ENCODE measurements at regions not wholly inside any gene's neighbourhood (a gene's known extent, or its start where the extent isn't known, plus 50 kb on each side); places are given as distances from the start of the nearest gene placed in this dataset.

GRCh38 chr11:82267186-82267585 is 466.5 kb downstream of the FAM181B start:
- Histone ChIP-seq H3K4me3 (replicated peaks; ENCODE audit: insufficient read depth, low read length) (no peak overlapping the region), H3K27me3 (ENCODE audit: insufficient read depth, poor library complexity, severe bottlenecking) (no peaks in the 10 kb centered on the region), H3K27ac (replicated peaks) (no peak overlapping the region)
- no peak for DNase-seq (ENCODE audit: low read depth in 1 of 2, low spot score in 1 of 2)
- no peak for TF ChIP-seq CTCF (IDR thresholded peaks at IDR 0.05; ENCODE audit: insufficient read depth, low read length)
- TF ChIP-seq GABPA (IDR thresholded peaks at IDR 0.05; ENCODE audit: low read depth): no peak
- no peak for TF ChIP-seq SPI1 (IDR thresholded peaks at IDR 0.05; ENCODE audit: borderline replicate concordance, low read depth)
- TF ChIP-seq POLR2AphosphoS5 (IDR thresholded peaks at IDR 0.05; ENCODE audit: low read depth): no peak
- no peak for TF ChIP-seq REST (IDR thresholded peaks at IDR 0.05; ENCODE audit: insufficient replicate concordance, low read depth)

- DNase-seq (ENCODE audit: low read depth in 1 of 2, low spot score in 1 of 2): no peak
- H3K4me3 ChIP-seq (replicated peaks; ENCODE audit: insufficient read depth, low read length): no peak overlapping the region
- H3K27me3 ChIP-seq (ENCODE audit: insufficient read depth, poor library complexity, severe bottlenecking): no peaks in the 10 kb centered on the region
- no peak overlapping the region for H3K27ac ChIP-seq (replicated peaks)
- TF ChIP-seq SPI1 (IDR thresholded peaks at IDR 0.05; ENCODE audit: borderline replicate concordance, low read depth) (no peak), GABPA (IDR thresholded peaks at IDR 0.05; ENCODE audit: low read depth) (no peak), CTCF (IDR thresholded peaks at IDR 0.05; ENCODE audit: insufficient read depth, low read length) (no peak), REST (IDR thresholded peaks at IDR 0.05; ENCODE audit: insufficient replicate concordance, low read depth) (no peak), POLR2AphosphoS5 (IDR thresholded peaks at IDR 0.05; ENCODE audit: low read depth) (no peak)
Measured at GRCh38 chr11:82261367-82261766, 472.3 kb downstream of the FAM181B start.

- Histone ChIP-seq H3K27me3 (ENCODE audit: insufficient read depth, poor library complexity, severe bottlenecking) (no peaks in the 10 kb centered on the region), H3K4me3 (replicated peaks; ENCODE audit: insufficient read depth, low read length) (no peak overlapping the region), H3K27ac (replicated peaks) (no peak overlapping the region)
- DNase-seq (ENCODE audit: low read depth in 1 of 2, low spot score in 1 of 2): no peak
- TF ChIP-seq POLR2AphosphoS5 (IDR thresholded peaks at IDR 0.05; ENCODE audit: low read depth) (no peak), GABPA (IDR thresholded peaks at IDR 0.05; ENCODE audit: low read depth) (no peak), REST (IDR thresholded peaks at IDR 0.05; ENCODE audit: insufficient replicate concordance, low read depth) (no peak), CTCF (IDR thresholded peaks at IDR 0.05; ENCODE audit: insufficient read depth, low read length) (no peak), SPI1 (IDR thresholded peaks at IDR 0.05; ENCODE audit: borderline replicate concordance, low read depth) (no peak)
Measured at GRCh38 chr11:82250047-82250446, 483.6 kb downstream of the FAM181B start.

Data from HL-60 (cell line).